ENCODE measurements at regions not wholly inside any gene's neighbourhood (a gene's known extent, or its start where the extent isn't known, plus 50 kb on each side); places are given as distances from the start of the nearest gene placed in this dataset.

- WGBS (ENCODE audit: insufficient coverage) = 79% methylated on average over 2 of the region's 2 CpGs
Observed at GRCh38 chr3:150267288-150267687, 140.8 kb upstream of the TSC22D2 start.

GRCh38 chr3:150265305-150265704, 142.8 kb upstream of the TSC22D2 start:
- no peak overlapping the region for H3K27ac ChIP-seq (ENCODE audit: low read length)
- no peak for ATAC-seq
- no peaks in the 10 kb centered on the region for H3K9me3 ChIP-seq (ENCODE audit: control insufficient read depth, insufficient read depth, low read length)
- H3K4me3 ChIP-seq (ENCODE audit: low read length) = no peak overlapping the region
- H3K36me3 Mint-ChIP-seq = no peaks in the 10 kb centered on the region
- 88% methylated on average over 2 of the region's 2 CpGs for WGBS (ENCODE audit: insufficient coverage)
- TF ChIP-seq CTCF (IDR thresholded peaks at IDR 0.05) = no peak
- DNase-seq = no peak
- H3K36me3 ChIP-seq (ENCODE audit: control insufficient read depth, insufficient read depth, low read length) = no peaks in the 10 kb centered on the region
- H3K4me1 Mint-ChIP-seq = no peaks in the 10 kb centered on the region
- no peaks in the 10 kb centered on the region for H3K4me1 ChIP-seq (ENCODE audit: control insufficient read depth, insufficient read depth, low read length)
- intact Hi-C loops (cut with micrococcal nuclease) = no loop called here
- H3K27me3 ChIP-seq (ENCODE audit: control insufficient read depth, insufficient read depth, low read length) = peaks cover 3% of the 10 kb centered on the region
- no peak overlapping the region for H3K4me3 Mint-ChIP-seq
- H3K27ac Mint-ChIP-seq = no peak overlapping the region
- no peaks in the 10 kb centered on the region for H3K9me3 Mint-ChIP-seq
- H3K27me3 Mint-ChIP-seq (ENCODE audit: low read depth in 2 of 2) = peaks cover 6 to 12% of the 10 kb centered on the region in 2 donors

More at GRCh38 chr3:150267288-150267687, 140.8 kb upstream of the TSC22D2 start:
- H3K4me1 Mint-ChIP-seq = no peaks in the 10 kb centered on the region
- H3K27ac Mint-ChIP-seq = no peak overlapping the region
- H3K36me3 ChIP-seq (ENCODE audit: control insufficient read depth, insufficient read depth, low read length) = no peaks in the 10 kb centered on the region
- no peak for ATAC-seq
- no peaks in the 10 kb centered on the region for H3K36me3 Mint-ChIP-seq
- no peak overlapping the region for H3K27ac ChIP-seq (ENCODE audit: low read length)
- intact Hi-C loops (cut with micrococcal nuclease) = no loop called here
- H3K4me3 ChIP-seq (ENCODE audit: low read length) = no peak overlapping the region
- peaks cover 0 to 21% of the 10 kb centered on the region in 2 donors for H3K27me3 Mint-ChIP-seq (ENCODE audit: low read depth in 2 of 2)
- no peaks in the 10 kb centered on the region for H3K9me3 Mint-ChIP-seq
- no peak overlapping the region for H3K4me3 Mint-ChIP-seq
- no peak for TF ChIP-seq CTCF (IDR thresholded peaks at IDR 0.05)
- no peak for DNase-seq
- H3K27me3 ChIP-seq (ENCODE audit: control insufficient read depth, insufficient read depth, low read length) = peaks cover 3% of the 10 kb centered on the region
- no peaks in the 10 kb centered on the region for H3K4me1 ChIP-seq (ENCODE audit: control insufficient read depth, insufficient read depth, low read length)
- H3K9me3 ChIP-seq (ENCODE audit: control insufficient read depth, insufficient read depth, low read length) = no peaks in the 10 kb centered on the region

DNA sequence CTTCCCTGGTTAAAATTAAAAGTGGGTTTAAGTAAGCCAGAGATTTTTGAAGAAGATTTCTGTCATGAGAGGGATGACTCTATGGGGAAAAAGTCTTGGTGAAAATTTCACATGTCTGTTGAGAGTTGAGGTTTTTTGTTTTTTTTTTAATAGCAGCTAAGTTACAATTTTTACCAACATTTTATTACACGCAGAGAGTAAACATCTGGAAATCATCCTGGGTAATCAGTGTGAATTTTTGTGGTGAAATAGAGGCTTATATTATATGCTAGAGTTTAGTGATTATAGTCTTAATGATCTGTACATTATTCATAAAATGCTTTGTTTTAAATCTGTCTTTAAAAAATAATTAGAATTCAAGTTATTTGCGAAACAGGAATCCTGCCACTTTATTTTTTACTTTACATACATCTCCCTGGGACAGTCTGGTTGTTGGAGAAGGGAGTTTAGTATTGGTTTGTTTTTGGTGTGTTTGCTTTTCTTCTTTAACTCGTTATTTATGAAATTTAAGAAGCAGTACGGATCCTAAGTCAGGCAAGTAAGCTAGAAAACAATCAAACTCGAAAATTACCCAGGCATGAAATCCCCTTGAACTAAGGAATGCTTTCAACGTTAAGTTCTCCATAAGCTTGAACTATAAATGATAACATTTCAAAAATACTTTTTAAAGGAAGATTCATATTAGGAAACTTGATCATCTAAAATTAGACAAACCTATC, 143.4 kb upstream of the TSC22D2 start:
- Histone ChIP-seq H3K27me3 (ENCODE audit: control insufficient read depth, insufficient read depth, low read length) (peaks cover 3% of the 10 kb centered on the region), H3K27ac (ENCODE audit: low read length) (no peak overlapping the region), H3K9me3 (ENCODE audit: control insufficient read depth, insufficient read depth, low read length) (no peaks in the 10 kb centered on the region), H3K4me3 (ENCODE audit: low read length) (no peak overlapping the region), H3K4me1 (ENCODE audit: control insufficient read depth, insufficient read depth, low read length) (no peaks in the 10 kb centered on the region), H3K36me3 (ENCODE audit: control insufficient read depth, insufficient read depth, low read length) (no peaks in the 10 kb centered on the region)
- H3K36me3 Mint-ChIP-seq = no peaks in the 10 kb centered on the region
- DNase-seq (no peak), ATAC-seq (no peak)
- intact Hi-C loops (cut with micrococcal nuclease) = no loop called here
- H3K4me1 Mint-ChIP-seq = no peaks in the 10 kb centered on the region
- TF ChIP-seq CTCF (IDR thresholded peaks at IDR 0.05) = no peak
- no peak overlapping the region for H3K4me3 Mint-ChIP-seq
- 92% methylated on average over 5 of the region's 6 CpGs for WGBS (ENCODE audit: insufficient coverage)
- peaks cover 8 to 12% of the 10 kb centered on the region in 2 donors for H3K27me3 Mint-ChIP-seq (ENCODE audit: low read depth in 2 of 2)
- no peaks in the 10 kb centered on the region for H3K9me3 Mint-ChIP-seq
- no peak overlapping the region for H3K27ac Mint-ChIP-seq

DNA sequence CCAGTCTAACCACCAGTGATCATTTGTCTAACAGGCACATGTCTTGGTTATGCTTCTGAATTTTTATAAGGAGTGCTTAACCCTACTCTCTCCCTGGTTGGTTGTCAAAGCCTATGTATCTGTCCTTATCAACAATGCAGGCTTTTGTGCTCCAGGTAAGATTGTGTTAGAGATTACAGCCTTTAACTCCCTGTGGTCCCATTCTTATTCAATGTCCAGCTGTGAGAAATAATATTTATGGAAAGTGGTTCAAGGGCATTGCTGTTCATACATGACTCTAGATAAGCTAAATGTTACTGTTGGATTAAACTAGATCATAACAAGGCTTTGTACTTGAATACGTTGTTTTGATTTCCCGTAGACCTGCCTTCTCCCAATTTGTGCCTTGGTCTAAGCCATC, 146.1 kb upstream of the TSC22D2 start:
- Histone ChIP-seq H3K36me3 (ENCODE audit: control insufficient read depth, insufficient read depth, low read length) (no peaks in the 10 kb centered on the region), H3K27ac (ENCODE audit: low read length) (no peak overlapping the region), H3K9me3 (ENCODE audit: control insufficient read depth, insufficient read depth, low read length) (no peaks in the 10 kb centered on the region), H3K4me1 (ENCODE audit: control insufficient read depth, insufficient read depth, low read length) (no peaks in the 10 kb centered on the region), H3K27me3 (ENCODE audit: control insufficient read depth, insufficient read depth, low read length) (peaks cover 3% of the 10 kb centered on the region), H3K4me3 (ENCODE audit: low read length) (no peak overlapping the region)
- H3K4me1 Mint-ChIP-seq = peaks cover under 1 to 1% of the 10 kb centered on the region in 2 donors
- DNase-seq (no peak), ATAC-seq (no peak)
- 100% methylated on average over 2 of the region's 2 CpGs for WGBS (ENCODE audit: insufficient coverage)
- no peaks in the 10 kb centered on the region for H3K36me3 Mint-ChIP-seq
- no peak overlapping the region for H3K27ac Mint-ChIP-seq
- TF ChIP-seq CTCF (IDR thresholded peaks at IDR 0.05) = no peak
- intact Hi-C loops (cut with micrococcal nuclease) = no loop called here
- no peak overlapping the region for H3K4me3 Mint-ChIP-seq
- H3K9me3 Mint-ChIP-seq = no peaks in the 10 kb centered on the region
- H3K27me3 Mint-ChIP-seq (ENCODE audit: low read depth in 2 of 2) = peaks cover 8 to 9% of the 10 kb centered on the region in 2 donors

Measured in natural killer cell (primary cell).